WTC11 (cell line): ENCODE measurements at regions not wholly inside any gene's neighbourhood (a gene's known extent, or its start where the extent isn't known, plus 50 kb on each side); places are given as distances from the start of the nearest gene placed in this dataset.

ENCODE experiments used
- ATAC-seq: fragments of 200-7000 bp; cut with Tn5 transposase; 2 replicates; pipeline ENCODE4 v1.10.0; 2021; ENCODE audit warnings: mild to moderate bottlenecking, moderate library complexity
- CTCF ChIA-PET: fragments of 300-600 bp; sonication (Branson Sonifier 250); formaldehyde crosslinking; loops from one replicate; lab custom pipeline; 2021; ENCODE audit warnings: antibody characterized with exemption; lab: Charles Lee
- POLR2A ChIA-PET: fragments of 350-600 bp; sonication (Branson Sonifier 250); formaldehyde crosslinking; loops from one replicate; lab custom pipeline; 2021; ENCODE audit warnings: antibody characterized with exemption; lab: Charles Lee
- DNase-seq: peaks from one replicate; pipeline ENCODE4 v3.0.0; 2021; ENCODE audit warnings: low spot score
- H3K27ac Mint-ChIP-seq: 2 replicates; pipeline ENCODE4 v1.8.0; 2021; ENCODE audit warnings: mixed read lengths
- H3K27me3 Mint-ChIP-seq: 2 replicates; pipeline ENCODE4 v1.8.0; 2021; ENCODE audit warnings: low read depth, mild to moderate bottlenecking, moderate library complexity, mixed read lengths
- H3K36me3 Mint-ChIP-seq: 2 replicates; pipeline ENCODE4 v1.8.0; 2021; ENCODE audit warnings: mixed read lengths
- H3K4me1 Mint-ChIP-seq: 2 replicates; pipeline ENCODE4 v1.8.0; 2022; ENCODE audit warnings: mixed read lengths
- H3K4me3 Mint-ChIP-seq: 2 replicates; pipeline ENCODE4 v1.8.0; 2021; ENCODE audit warnings: mild to moderate bottlenecking, moderate library complexity, mixed read lengths
- H3K9me3 Mint-ChIP-seq: 2 replicates; pipeline ENCODE4 v1.8.0; 2021; ENCODE audit warnings: mixed read lengths
- ATF1 ChIP-seq: sonication (generic); formaldehyde crosslinking; IDR thresholded peaks from 2 replicates; pipeline ENCODE4 v1.8.1; 2023; ENCODE audit warnings: mild to moderate bottlenecking, moderate library complexity, missing genetic modification reagents
- CBFB ChIP-seq: sonication (generic); formaldehyde crosslinking; IDR thresholded peaks from 2 replicates; pipeline ENCODE4 v1.8.1; 2022; ENCODE audit warnings: mild to moderate bottlenecking, low read depth, missing genetic modification reagents
- CREM ChIP-seq: sonication (generic); formaldehyde crosslinking; IDR thresholded peaks from 2 replicates; pipeline ENCODE4 v1.8.1; 2022; ENCODE audit warnings: mild to moderate bottlenecking, missing genetic modification reagents, moderate library complexity
- ESRRA ChIP-seq: sonication (generic); formaldehyde crosslinking; IDR thresholded peaks from 2 replicates; pipeline ENCODE4 v1.8.1; 2022; ENCODE audit warnings: mild to moderate bottlenecking, missing genetic modification reagents, borderline replicate concordance
- FOXP1 ChIP-seq: sonication (generic); formaldehyde crosslinking; IDR thresholded peaks from 2 replicates; pipeline ENCODE4 v1.8.0; 2022; ENCODE audit warnings: missing genetic modification reagents, mild to moderate bottlenecking, moderate library complexity, borderline replicate concordance
- GABPB1 ChIP-seq: sonication (generic); formaldehyde crosslinking; IDR thresholded peaks from 2 replicates; pipeline ENCODE4 v1.8.1; 2023; ENCODE audit warnings: mild to moderate bottlenecking, missing genetic modification reagents
- HMGXB4 ChIP-seq: sonication (generic); formaldehyde crosslinking; IDR thresholded peaks from 2 replicates; pipeline ENCODE4 v1.8.1; 2023; ENCODE audit warnings: mild to moderate bottlenecking, moderate library complexity, missing genetic modification reagents
- JAZF1 ChIP-seq: fragments of 250-450 bp; sonication (Bioruptor Pico); IDR thresholded peaks from 2 replicates; pipeline ENCODE4 v1.9.0; 2021; ENCODE audit warnings: moderate library complexity, mild to moderate bottlenecking, inconsistent platforms
- KAT7 ChIP-seq: sonication (generic); formaldehyde crosslinking; IDR thresholded peaks from 2 replicates; pipeline ENCODE4 v1.8.1; 2023; ENCODE audit warnings: missing genetic modification reagents, mild to moderate bottlenecking, borderline replicate concordance
- MYBL2 ChIP-seq: sonication (generic); formaldehyde crosslinking; IDR thresholded peaks from 2 replicates; pipeline ENCODE4 v1.8.1; 2023; ENCODE audit warnings: mild to moderate bottlenecking, moderate library complexity, missing genetic modification reagents
- RELA ChIP-seq: sonication (generic); formaldehyde crosslinking; IDR thresholded peaks from 2 replicates; pipeline ENCODE4 v1.8.1; 2022; ENCODE audit warnings: missing genetic modification reagents, mild to moderate bottlenecking, borderline replicate concordance
- SMAD4 ChIP-seq: sonication (generic); formaldehyde crosslinking; IDR thresholded peaks from 2 replicates; pipeline ENCODE4 v1.8.0; 2022; ENCODE audit warnings: mild to moderate bottlenecking, missing genetic modification reagents
- SOX15 ChIP-seq: fragments of 250-450 bp; sonication (Bioruptor Pico); IDR thresholded peaks from 2 replicates; pipeline ENCODE4 v1.9.0; 2021; ENCODE audit warnings: mild to moderate bottlenecking
- TCF7 ChIP-seq: sonication (generic); formaldehyde crosslinking; IDR thresholded peaks from 2 replicates; pipeline ENCODE4 v1.8.0; 2022; ENCODE audit warnings: mild to moderate bottlenecking, low read depth, missing genetic modification reagents, moderate library complexity
- ZBTB21 ChIP-seq: sonication (generic); formaldehyde crosslinking; IDR thresholded peaks from 2 replicates; pipeline ENCODE4 v1.8.1; 2023; ENCODE audit warnings: mild to moderate bottlenecking, missing genetic modification reagents, borderline replicate concordance
- ZNF138 ChIP-seq: sonication (generic); formaldehyde crosslinking; conservative IDR thresholded peaks from 2 replicates; pipeline ENCODE4 v1.8.1; 2022; ENCODE audit warnings: mild to moderate bottlenecking, moderate library complexity, missing genetic modification reagents
- ZNF219 ChIP-seq: sonication (generic); formaldehyde crosslinking; IDR thresholded peaks from 2 replicates; pipeline ENCODE4 v1.8.0; 2023; ENCODE audit warnings: missing genetic modification reagents, mild to moderate bottlenecking, borderline replicate concordance
- ZNF396 ChIP-seq: fragments of 250-450 bp; sonication (Bioruptor Pico); IDR thresholded peaks from 2 replicates; pipeline ENCODE4 v1.8.0; 2021; ENCODE audit warnings: mild to moderate bottlenecking, moderate library complexity, borderline replicate concordance
- ZNF416 ChIP-seq: fragments of 250-450 bp; sonication (Bioruptor Pico); IDR thresholded peaks from 2 replicates; pipeline ENCODE4 v1.9.0; 2021; ENCODE audit warnings: mild to moderate bottlenecking, inconsistent platforms
- TF ChIP-seq, protein P1 (sequence below): sonication (generic); formaldehyde crosslinking; IDR thresholded peaks from 2 replicates; pipeline ENCODE4 v1.8.0; 2022; ENCODE audit warnings: mild to moderate bottlenecking, missing genetic modification reagents
- TF ChIP-seq, protein P2 (sequence below): sonication (generic); formaldehyde crosslinking; IDR thresholded peaks from 2 replicates; pipeline ENCODE4 v1.8.0; 2022; ENCODE audit warnings: mild to moderate bottlenecking, missing genetic modification reagents

GRCh38 chr7:42673951-42674350, 237.9 kb downstream of the C7orf25 start:
- no peak for DNase-seq
- no peaks in the 10 kb centered on the region for H3K27me3 Mint-ChIP-seq
- H3K9me3 Mint-ChIP-seq = peaks cover 3% of the 10 kb centered on the region; the same call in 1 of the 2 replicates
- POLR2A ChIA-PET = no interaction called here
- no peaks in the 10 kb centered on the region for H3K36me3 Mint-ChIP-seq
- ATAC-seq = no peak
- H3K27ac Mint-ChIP-seq = no peak overlapping the region
- no peak for TF ChIP-seq HMGXB4
- TF ChIP-seq FOXP1 = no peak
- TF ChIP-seq ZNF396 (CRISPR knock-in tag) = no peak
- no peak for TF ChIP-seq RELA (CRISPR knock-in tag)
- TF ChIP-seq ZNF219 = no peak
- TF ChIP-seq KAT7 (CRISPR knock-in tag) = no peak
- TF ChIP-seq TCF7 (CRISPR knock-in tag) = no peak
- no peak for TF ChIP-seq ATF1 (CRISPR knock-in tag)
- TF ChIP-seq SOX15 (CRISPR knock-in tag) = no peak
- TF ChIP-seq ESRRA (CRISPR knock-in tag) = no peak
- no peak for TF ChIP-seq CBFB (CRISPR knock-in tag)
- no peak for TF ChIP-seq ZNF138
- TF ChIP-seq CREM = no peak
- TF ChIP-seq GABPB1 (CRISPR knock-in tag) = no peak
- CTCF ChIA-PET = no interaction called here
- 0 out of 2 replicates have a peak, but pooled peaks cover 7% of the 10 kb centered on the region for H3K4me1 Mint-ChIP-seq
- no peak overlapping the region for H3K4me3 Mint-ChIP-seq

DNA sequence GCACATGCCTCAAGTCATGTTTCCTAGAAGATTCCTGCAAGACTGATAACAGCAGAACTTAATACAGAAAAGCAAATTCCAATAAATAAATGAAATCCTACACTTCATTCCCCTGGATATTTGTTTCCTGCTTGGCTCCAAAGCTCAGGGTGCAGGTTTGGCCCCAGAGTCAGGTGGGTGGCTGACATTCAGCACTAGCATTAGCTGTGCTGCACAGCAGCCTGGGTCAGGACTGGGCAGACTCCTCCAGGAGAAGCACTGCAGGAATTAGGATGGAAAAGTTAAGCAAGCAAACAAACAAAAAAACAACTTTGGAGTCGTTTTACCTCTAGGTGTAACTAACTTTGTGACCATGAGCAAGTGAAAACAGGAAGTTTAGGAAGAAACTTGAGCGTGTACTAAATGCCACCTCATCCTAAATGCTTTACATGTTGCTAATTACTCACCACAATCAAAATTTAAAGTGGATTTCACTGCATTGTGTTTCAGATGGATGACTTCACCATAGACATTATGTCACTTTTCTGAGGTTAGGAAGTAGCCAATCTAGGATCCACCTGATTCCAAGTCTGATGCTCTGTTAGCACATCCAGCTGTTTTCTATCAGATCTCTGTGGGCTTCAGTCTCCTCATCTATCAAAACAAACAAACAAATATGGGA, 239.4 kb downstream of the C7orf25 start:
- ChIA-PET POLR2A (no interaction called here), CTCF (no interaction called here)
- Mint-ChIP-seq H3K36me3 (peaks cover 3% of the 10 kb centered on the region), H3K4me3 (no peak overlapping the region), H3K9me3 (peaks cover 6% of the 10 kb centered on the region), H3K27me3 (no peaks in the 10 kb centered on the region), H3K27ac (no peak overlapping the region), H3K4me1 (0 out of 2 replicates have a peak, but pooled peaks cover 7% of the 10 kb centered on the region)
- DNase-seq = no peak
- TF ChIP-seq ZBTB21 (CRISPR knock-in tag) (no peak), KAT7 (CRISPR knock-in tag) (no peak), MYBL2 (no peak), SMAD4 (no peak), SOX15 (CRISPR knock-in tag) (no peak), ZNF138 (no peak), TCF7 (CRISPR knock-in tag) (no peak)
- ATAC-seq = no peak

- H3K27me3 Mint-ChIP-seq = no peaks in the 10 kb centered on the region
- ChIA-PET POLR2A (no interaction called here), CTCF (no interaction called here)
- DNase-seq (no peak), ATAC-seq (no peak)
- H3K27ac Mint-ChIP-seq = no peak overlapping the region
- peaks cover 11% of the 10 kb centered on the region for H3K36me3 Mint-ChIP-seq
- H3K4me3 Mint-ChIP-seq = no peak overlapping the region
- TF ChIP-seq, protein P1, sequence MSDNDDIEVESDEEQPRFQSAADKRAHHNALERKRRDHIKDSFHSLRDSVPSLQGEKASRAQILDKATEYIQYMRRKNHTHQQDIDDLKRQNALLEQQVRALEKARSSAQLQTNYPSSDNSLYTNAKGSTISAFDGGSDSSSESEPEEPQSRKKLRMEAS (CRISPR knock-in tag) = no peak
- TF ChIP-seq ZNF416 (no peak), JAZF1 (CRISPR knock-in tag) (no peak), RELA (CRISPR knock-in tag) (no peak)
- TF ChIP-seq, protein P2, sequence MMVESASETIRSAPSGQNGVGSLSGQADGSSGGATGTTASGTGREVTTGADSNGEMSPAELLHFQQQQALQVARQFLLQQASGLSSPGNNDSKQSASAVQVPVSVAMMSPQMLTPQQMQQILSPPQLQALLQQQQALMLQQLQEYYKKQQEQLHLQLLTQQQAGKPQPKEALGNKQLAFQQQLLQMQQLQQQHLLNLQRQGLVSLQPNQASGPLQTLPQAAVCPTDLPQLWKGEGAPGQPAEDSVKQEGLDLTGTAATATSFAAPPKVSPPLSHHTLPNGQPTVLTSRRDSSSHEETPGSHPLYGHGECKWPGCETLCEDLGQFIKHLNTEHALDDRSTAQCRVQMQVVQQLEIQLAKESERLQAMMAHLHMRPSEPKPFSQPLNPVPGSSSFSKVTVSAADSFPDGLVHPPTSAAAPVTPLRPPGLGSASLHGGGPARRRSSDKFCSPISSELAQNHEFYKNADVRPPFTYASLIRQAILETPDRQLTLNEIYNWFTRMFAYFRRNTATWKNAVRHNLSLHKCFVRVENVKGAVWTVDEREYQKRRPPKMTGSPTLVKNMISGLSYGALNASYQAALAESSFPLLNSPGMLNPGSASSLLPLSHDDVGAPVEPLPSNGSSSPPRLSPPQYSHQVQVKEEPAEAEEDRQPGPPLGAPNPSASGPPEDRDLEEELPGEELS (CRISPR knock-in tag) = no peak
- H3K4me1 Mint-ChIP-seq = 0 out of 2 replicates have a peak, but pooled peaks cover 7% of the 10 kb centered on the region
- H3K9me3 Mint-ChIP-seq = peaks cover 15% of the 10 kb centered on the region
Measured at GRCh38 chr7:42671627-42672026, 240.2 kb downstream of the C7orf25 start.
